22Rv1 (cell line): ENCODE measurements at regions not wholly inside any gene's neighbourhood (a gene's known extent, or its start where the extent isn't known, plus 50 kb on each side); places are given as distances from the start of the nearest gene placed in this dataset.

Source experiments
- ZFX ChIP-seq: fragments of 450-650 bp; IDR thresholded peaks from 2 replicates; pipeline ENCODE4 v1.6.1; 2017; ENCODE audit warnings: antibody characterized with exemption, borderline replicate concordance
- TF ChIP-seq, protein P1 (sequence below): fragments of 450-650 bp; IDR thresholded peaks from 2 replicates; pipeline ENCODE4 v1.5.1; 2017; ENCODE audit warnings: mild to moderate bottlenecking

GRCh38 chrX:139018436-139018835, 306.9 kb upstream of the FGF13 start:
- TF ChIP-seq, protein P1, sequence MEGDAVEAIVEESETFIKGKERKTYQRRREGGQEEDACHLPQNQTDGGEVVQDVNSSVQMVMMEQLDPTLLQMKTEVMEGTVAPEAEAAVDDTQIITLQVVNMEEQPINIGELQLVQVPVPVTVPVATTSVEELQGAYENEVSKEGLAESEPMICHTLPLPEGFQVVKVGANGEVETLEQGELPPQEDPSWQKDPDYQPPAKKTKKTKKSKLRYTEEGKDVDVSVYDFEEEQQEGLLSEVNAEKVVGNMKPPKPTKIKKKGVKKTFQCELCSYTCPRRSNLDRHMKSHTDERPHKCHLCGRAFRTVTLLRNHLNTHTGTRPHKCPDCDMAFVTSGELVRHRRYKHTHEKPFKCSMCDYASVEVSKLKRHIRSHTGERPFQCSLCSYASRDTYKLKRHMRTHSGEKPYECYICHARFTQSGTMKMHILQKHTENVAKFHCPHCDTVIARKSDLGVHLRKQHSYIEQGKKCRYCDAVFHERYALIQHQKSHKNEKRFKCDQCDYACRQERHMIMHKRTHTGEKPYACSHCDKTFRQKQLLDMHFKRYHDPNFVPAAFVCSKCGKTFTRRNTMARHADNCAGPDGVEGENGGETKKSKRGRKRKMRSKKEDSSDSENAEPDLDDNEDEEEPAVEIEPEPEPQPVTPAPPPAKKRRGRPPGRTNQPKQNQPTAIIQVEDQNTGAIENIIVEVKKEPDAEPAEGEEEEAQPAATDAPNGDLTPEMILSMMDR: no peak
- TF ChIP-seq ZFX: no peak
